Panc1 (cell line): ENCODE measurements at regions not wholly inside any gene's neighbourhood (a gene's known extent, or its start where the extent isn't known, plus 50 kb on each side); places are given as distances from the start of the nearest gene placed in this dataset.

Experiments used
- ATAC-seq: fragments of 200-7000 bp; cut with Tn5 transposase; 2 replicates; pipeline ENCODE4 v1.9.1; 2020; ENCODE audit warnings: mild to moderate bottlenecking, moderate library complexity
- BruUV-seq: library from RNA; stranded (reverse); fragments of 400-500 nt; replicated peaks from 2 replicates; lab custom pipeline; 2021; lab: Mats Ljungman, UMichigan
- CTCF ChIA-PET: fragments of 300-600 bp; sonication (Branson Sonifier 250); formaldehyde crosslinking; loops from one replicate; lab custom pipeline; 2022; ENCODE audit warnings: antibody characterized with exemption; lab: Charles Lee
- POLR2A ChIA-PET: fragments of 300-600 bp; sonication (Branson Sonifier 250); formaldehyde crosslinking; loops from one replicate; lab custom pipeline; 2022; ENCODE audit warnings: antibody characterized with exemption; lab: Charles Lee
- DNase-seq: peaks from one replicate; pipeline ENCODE4 v3.0.0-alpha.2; 2010; ENCODE audit warnings: low read depth, low spot score
- H3K27ac ChIP-seq: 2 replicates; pipeline ENCODE4 v1.5.1; 2011; ENCODE audit warnings: mild to moderate bottlenecking, low read length, inconsistent platforms
- H3K27me3 ChIP-seq: fragments of 200-500 bp; sonication (Bioruptor generic); 2 replicates; pipeline ENCODE4 v1.6.0; 2014; ENCODE audit warnings: low read length, inconsistent platforms; ENCODE audit not compliant: control insufficient read depth, insufficient read depth
- H3K36me3 ChIP-seq: fragments of 200-500 bp; sonication (Bioruptor generic); 2 replicates; pipeline ENCODE4 v1.5.1; 2014; ENCODE audit warnings: inconsistent platforms, mild to moderate bottlenecking, low read length, moderate library complexity; ENCODE audit not compliant: control insufficient read depth, insufficient read depth
- H3K4me1 ChIP-seq: 2 replicates; pipeline ENCODE4 v1.5.1; 2011; ENCODE audit warnings: inconsistent platforms, mild to moderate bottlenecking, low read length, moderate library complexity; ENCODE audit not compliant: control insufficient read depth, insufficient read depth
- H3K4me3 ChIP-seq, 2 experiments: 2 replicates each; pipeline ENCODE4 v1.5.1; 2011 to 2012; ENCODE audit warnings: low read depth in 2 of 2, low read length in 2 of 2, mild to moderate bottlenecking in 2 of 2, inconsistent platforms in 1 of 2, moderate library complexity in 1 of 2
- H3K9me3 ChIP-seq: fragments of 200-500 bp; sonication (Bioruptor generic); 2 replicates; pipeline ENCODE4 v1.5.1; 2014; ENCODE audit warnings: low read depth, mild to moderate bottlenecking, inconsistent platforms, low read length, moderate library complexity; ENCODE audit not compliant: control insufficient read depth, insufficient read depth
- CTCF ChIP-seq: fragments of 450-650 bp; IDR thresholded peaks from 2 replicates; pipeline ENCODE4 v1.5.1; 2017; ENCODE audit warnings: mild to moderate bottlenecking
- POLR2AphosphoS5 ChIP-seq: IDR thresholded peaks from 2 replicates; pipeline ENCODE4 v1.6.1; 2012; ENCODE audit warnings: mild to moderate bottlenecking, low read depth, low read length, moderate library complexity
- REST ChIP-seq, 2 experiments: IDR thresholded peaks; 2 replicates each; pipeline ENCODE4 v1.6.1; 2011 to 2012; ENCODE audit warnings: low read depth in 2 of 2, control low read depth in 1 of 2, low read length in 1 of 2, mild to moderate bottlenecking in 1 of 2, moderate library complexity in 1 of 2; ENCODE audit not compliant: insufficient read depth in 1 of 2
- SIN3A ChIP-seq: IDR thresholded peaks from 2 replicates; pipeline ENCODE4 v1.6.1; 2012; ENCODE audit warnings: low read depth, mild to moderate bottlenecking, low read length, moderate library complexity, borderline replicate concordance; ENCODE audit not compliant: insufficient read depth
- TCF7L2 ChIP-seq: IDR thresholded peaks from 2 replicates; pipeline ENCODE4 v1.6.1; 2011; ENCODE audit warnings: mild to moderate bottlenecking, low read depth, low read length, inconsistent platforms
- in situ Hi-C: cut with HindIII; loops from 2 replicates; pipeline ENCODE4 v1.10.0; 2016; ENCODE audit warnings: low sequenced_read_pairs, low pct_unique_long_range_greater_than_20kb
- intact Hi-C: fragments of 100-400 bp; cut with micrococcal nuclease; formaldehyde crosslinking; loops from one replicate; pipeline ENCODE4 v1.10.0; 2022; ENCODE audit not compliant: unreplicated experiment

- Histone ChIP-seq H3K27me3 (no peaks in the 10 kb centered on the region), H3K9me3 (no peaks in the 10 kb centered on the region; the same call in 1 of the 2 replicates), H3K27ac (no peak overlapping the region), H3K36me3 (no peaks in the 10 kb centered on the region), H3K4me1 (no peaks in the 10 kb centered on the region), H3K4me3 (no peak overlapping the region)
- TF ChIP-seq TCF7L2 (no peak), SIN3A (no peak), CTCF (no peak), REST (IDR thresholded peaks at IDR 0.05; ENCODE audit: insufficient read depth in 1 of 2, low read depth in 2 of 2, low read length in 1 of 2) (no peak), POLR2AphosphoS5 (no peak)
- ChIA-PET POLR2A (no interaction called here), CTCF (no interaction called here)
- intact Hi-C loops (no loop called here), in situ Hi-C loops (no loop called here)
- no peak for ATAC-seq
- no peak for DNase-seq
- no TSS peak for BruUV-seq
These were observed 553.1 kb downstream of the LRRC70 start for GRCh38 chr5:63131626-63132285.

- POLR2A ChIA-PET, result no interaction called here
- no TSS peak for BruUV-seq
- DNase-seq (no peak), ATAC-seq (no peak)
- CTCF ChIA-PET, result no interaction called here
- no peaks in the 10 kb centered on the region for H3K4me1 ChIP-seq
- TF ChIP-seq CTCF (no peak), TCF7L2 (no peak), SIN3A (no peak), REST (IDR thresholded peaks at IDR 0.05; ENCODE audit: insufficient read depth in 1 of 2, low read depth in 2 of 2, low read length in 1 of 2) (no peak), POLR2AphosphoS5 (no peak)
- H3K9me3 ChIP-seq, result no peaks in the 10 kb centered on the region; the same call in 1 of the 2 replicates
- H3K27me3 ChIP-seq, result no peaks in the 10 kb centered on the region
- intact Hi-C loops (no loop called here), in situ Hi-C loops (no loop called here)
- H3K27ac ChIP-seq, result no peak overlapping the region
- no peaks in the 10 kb centered on the region for H3K36me3 ChIP-seq
- H3K4me3 ChIP-seq, result no peak overlapping the region
These were observed 550.1 kb downstream of the LRRC70 start for GRCh38 chr5:63128761-63129160.
